ENCODE measurements at regions not wholly inside any gene's neighbourhood (a gene's known extent, or its start where the extent isn't known, plus 50 kb on each side); places are given as distances from the start of the nearest gene placed in this dataset.

GRCh38 chrX:13103914-13104274 is 59.5 kb upstream of the FAM9C start:
- peaks cover 38% of the 10 kb centered on the region for H3K4me1 ChIP-seq (ENCODE audit: control insufficient read depth, insufficient read depth, low read length)
- no peak overlapping the region for H3K4me3 ChIP-seq (ENCODE audit: low read length)
- H3K9ac ChIP-seq (ENCODE audit: low read length) = no peak overlapping the region
- no peaks in the 10 kb centered on the region for H3K9me3 ChIP-seq (ENCODE audit: control insufficient read depth, low read length)
- H3K27me3 ChIP-seq (ENCODE audit: control insufficient read depth, insufficient read depth, low read length) = no peaks in the 10 kb centered on the region
- no peaks in the 10 kb centered on the region for H3K36me3 ChIP-seq (ENCODE audit: control insufficient read depth, insufficient read depth, low read length)

DNA sequence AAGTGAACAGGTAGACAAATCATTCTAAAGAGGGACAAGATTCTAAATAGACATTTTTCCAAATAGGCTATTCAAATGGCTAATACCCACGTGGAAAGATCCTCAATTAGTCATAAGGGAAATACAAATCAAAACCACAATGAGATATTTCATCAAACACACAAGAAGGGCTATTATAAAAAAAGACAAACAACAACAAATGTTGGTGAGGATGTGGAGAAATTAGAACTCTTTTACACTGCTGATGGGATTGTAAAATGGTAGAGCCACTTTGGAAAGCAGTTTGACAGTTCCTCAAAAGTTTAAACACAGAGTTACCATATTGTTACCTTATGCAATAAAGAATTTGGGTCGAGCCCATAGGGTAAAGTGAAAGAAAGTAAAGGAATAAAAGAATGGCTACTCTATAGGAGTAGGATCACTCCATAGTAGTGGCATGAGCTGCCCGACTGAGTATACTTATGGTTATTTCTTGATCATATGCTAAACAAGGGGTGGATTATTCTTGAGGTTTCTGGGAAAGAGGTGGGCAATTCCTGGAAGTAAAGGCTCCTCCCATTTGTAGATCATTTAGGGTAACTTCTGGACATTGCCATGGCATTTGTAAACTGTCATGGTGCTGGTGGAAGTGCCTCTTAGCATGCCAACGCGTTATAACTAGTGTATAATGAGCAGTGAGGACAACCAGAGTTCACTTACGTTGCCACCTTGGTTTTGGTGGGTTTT is 58.9 kb upstream of the FAM9C start:
- Histone ChIP-seq H3K4me1 (ENCODE audit: control insufficient read depth, insufficient read depth, low read length) (peaks cover 36% of the 10 kb centered on the region), H3K27me3 (ENCODE audit: control insufficient read depth, insufficient read depth, low read length) (no peaks in the 10 kb centered on the region), H3K9ac (ENCODE audit: low read length) (no peak overlapping the region), H3K4me3 (ENCODE audit: low read length) (no peak overlapping the region), H3K36me3 (ENCODE audit: control insufficient read depth, insufficient read depth, low read length) (no peaks in the 10 kb centered on the region), H3K9me3 (ENCODE audit: control insufficient read depth, low read length) (no peaks in the 10 kb centered on the region)

GRCh38 chrX:13102636-13103035 is 58.2 kb upstream of the FAM9C start:
- Histone ChIP-seq H3K4me1 (ENCODE audit: control insufficient read depth, insufficient read depth, low read length) (peaks cover 40% of the 10 kb centered on the region), H3K36me3 (ENCODE audit: control insufficient read depth, insufficient read depth, low read length) (no peaks in the 10 kb centered on the region), H3K4me3 (ENCODE audit: low read length) (no peak overlapping the region), H3K9me3 (ENCODE audit: control insufficient read depth, low read length) (no peaks in the 10 kb centered on the region), H3K27me3 (ENCODE audit: control insufficient read depth, insufficient read depth, low read length) (no peaks in the 10 kb centered on the region), H3K9ac (ENCODE audit: low read length) (no peak overlapping the region)

- no peaks in the 10 kb centered on the region for H3K27me3 ChIP-seq (ENCODE audit: control insufficient read depth, insufficient read depth, low read length)
- peaks cover 41% of the 10 kb centered on the region for H3K4me1 ChIP-seq (ENCODE audit: control insufficient read depth, insufficient read depth, low read length)
- H3K9ac ChIP-seq (ENCODE audit: low read length) = no peak overlapping the region
- no peak overlapping the region for H3K4me3 ChIP-seq (ENCODE audit: low read length)
- H3K9me3 ChIP-seq (ENCODE audit: control insufficient read depth, low read length) = no peaks in the 10 kb centered on the region
- no peaks in the 10 kb centered on the region for H3K36me3 ChIP-seq (ENCODE audit: control insufficient read depth, insufficient read depth, low read length)
Measured at GRCh38 chrX:13101441-13102139, 57.2 kb upstream of the FAM9C start.

GRCh38 chrX:13099121-13099520 is 54.7 kb upstream of the FAM9C start:
- no peaks in the 10 kb centered on the region for H3K27me3 ChIP-seq (ENCODE audit: control insufficient read depth, insufficient read depth, low read length)
- no peaks in the 10 kb centered on the region for H3K36me3 ChIP-seq (ENCODE audit: control insufficient read depth, insufficient read depth, low read length)
- peaks cover 45% of the 10 kb centered on the region for H3K4me1 ChIP-seq (ENCODE audit: control insufficient read depth, insufficient read depth, low read length)
- H3K9ac ChIP-seq (ENCODE audit: low read length) = no peak overlapping the region
- H3K4me3 ChIP-seq (ENCODE audit: low read length) = no peak overlapping the region
- H3K9me3 ChIP-seq (ENCODE audit: control insufficient read depth, low read length) = no peaks in the 10 kb centered on the region

- H3K36me3 ChIP-seq (ENCODE audit: control insufficient read depth, insufficient read depth, low read length) = no peaks in the 10 kb centered on the region
- no peaks in the 10 kb centered on the region for H3K27me3 ChIP-seq (ENCODE audit: control insufficient read depth, insufficient read depth, low read length)
- H3K9ac ChIP-seq (ENCODE audit: low read length) = no peak overlapping the region
- H3K4me1 ChIP-seq (ENCODE audit: control insufficient read depth, insufficient read depth, low read length) = peaks cover 40% of the 10 kb centered on the region
- H3K9me3 ChIP-seq (ENCODE audit: control insufficient read depth, low read length) = no peaks in the 10 kb centered on the region
- no peak overlapping the region for H3K4me3 ChIP-seq (ENCODE audit: low read length)
Measured at GRCh38 chrX:13096728-13097127, 52.3 kb upstream of the FAM9C start.

DNA sequence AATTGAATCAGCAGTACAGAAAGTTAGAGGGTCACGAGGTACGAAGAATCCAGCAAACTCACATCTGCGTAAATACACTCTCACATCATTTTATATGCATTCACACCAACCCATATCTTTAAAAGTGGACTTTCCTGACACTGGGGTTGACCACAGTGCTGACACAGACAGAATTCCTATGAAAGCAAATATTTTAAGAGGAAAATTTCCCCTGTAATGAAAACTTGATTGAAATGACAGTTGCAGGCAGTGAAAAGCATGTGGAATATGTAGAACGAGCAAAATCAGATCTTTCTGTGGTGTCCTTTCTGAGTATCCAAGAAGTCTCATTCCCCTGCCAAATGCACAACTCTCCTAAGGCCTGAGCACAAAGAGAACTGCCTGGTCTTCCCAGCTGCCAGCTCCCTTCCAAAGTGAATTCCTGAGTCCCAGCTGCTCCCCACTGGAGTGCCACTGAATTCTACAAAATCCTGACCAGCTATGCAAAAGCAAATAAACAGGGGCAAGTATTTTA is 50.5 kb upstream of the FAM9C start:
- H3K4me1 ChIP-seq (ENCODE audit: control insufficient read depth, insufficient read depth, low read length) = peaks cover 37% of the 10 kb centered on the region
- H3K9me3 ChIP-seq (ENCODE audit: control insufficient read depth, low read length) = no peaks in the 10 kb centered on the region
- no peak overlapping the region for H3K9ac ChIP-seq (ENCODE audit: low read length)
- H3K4me3 ChIP-seq (ENCODE audit: low read length) = no peak overlapping the region
- H3K27me3 ChIP-seq (ENCODE audit: control insufficient read depth, insufficient read depth, low read length) = no peaks in the 10 kb centered on the region
- H3K36me3 ChIP-seq (ENCODE audit: control insufficient read depth, insufficient read depth, low read length) = no peaks in the 10 kb centered on the region

- no peak overlapping the region for H3K9ac ChIP-seq (ENCODE audit: low read length)
- no peaks in the 10 kb centered on the region for H3K36me3 ChIP-seq (ENCODE audit: control insufficient read depth, insufficient read depth, low read length)
- no peaks in the 10 kb centered on the region for H3K27me3 ChIP-seq (ENCODE audit: control insufficient read depth, insufficient read depth, low read length)
- H3K4me3 ChIP-seq (ENCODE audit: low read length) = no peak overlapping the region
- H3K9me3 ChIP-seq (ENCODE audit: control insufficient read depth, low read length) = no peaks in the 10 kb centered on the region
- peaks cover 32% of the 10 kb centered on the region for H3K4me1 ChIP-seq (ENCODE audit: control insufficient read depth, insufficient read depth, low read length)
Measured at GRCh38 chrX:13094374-13094773, 50.0 kb upstream of the FAM9C start.
